ENCODE measurements at regions not wholly inside any gene's neighbourhood (a gene's known extent, or its start where the extent isn't known, plus 50 kb on each side); places are given as distances from the start of the nearest gene placed in this dataset.

GRCh38 chr9:89929673-89930480, 325.1 kb downstream of the GADD45G start:
- Mint-ChIP-seq H3K4me3 (no peak overlapping the region), H3K4me1 (peaks cover 1% of the 10 kb centered on the region), H3K27ac (no peak overlapping the region), H3K27me3 (peaks cover 6% of the 10 kb centered on the region), H3K9me3 (no peaks in the 10 kb centered on the region), H3K36me3 (ENCODE audit: low read depth) (no peaks in the 10 kb centered on the region)
- CTCF ChIA-PET = no interaction called here
- DNase-seq (no peak), ATAC-seq (ENCODE audit: low read depth) (no peak)
- POLR2A ChIA-PET = interaction anchor here (0.7 kb wide), 1 partner anchor 241 kb away, joined by 6 read pairs; no protein-coding TSS in a partner anchor
- intact Hi-C loops (cut with micrococcal nuclease) = no loop called here
- no peak for TF ChIP-seq CTCF (IDR thresholded peaks at IDR 0.05)

GRCh38 chr9:89933578-89933977, 328.8 kb downstream of the GADD45G start:
- Mint-ChIP-seq H3K9me3 (no peaks in the 10 kb centered on the region), H3K36me3 (ENCODE audit: low read depth) (no peaks in the 10 kb centered on the region), H3K27me3 (no peaks in the 10 kb centered on the region), H3K4me1 (peaks cover 1% of the 10 kb centered on the region), H3K27ac (no peak overlapping the region), H3K4me3 (no peak overlapping the region)
- ATAC-seq (ENCODE audit: low read depth) (no peak), DNase-seq (no peak)
- ChIA-PET POLR2A (no interaction called here), CTCF (no interaction called here)
- intact Hi-C loops (cut with micrococcal nuclease) = no loop called here
- no peak for TF ChIP-seq CTCF (IDR thresholded peaks at IDR 0.05)

GRCh38 chr9:89935115-89935514, 330.3 kb downstream of the GADD45G start:
- Mint-ChIP-seq H3K27ac (no peak overlapping the region), H3K9me3 (no peaks in the 10 kb centered on the region), H3K36me3 (ENCODE audit: low read depth) (no peaks in the 10 kb centered on the region), H3K27me3 (peaks cover 10% of the 10 kb centered on the region), H3K4me3 (no peak overlapping the region), H3K4me1 (peaks cover 1% of the 10 kb centered on the region)
- ATAC-seq (ENCODE audit: low read depth) (no peak), DNase-seq (no peak)
- TF ChIP-seq CTCF (IDR thresholded peaks at IDR 0.05) = no peak
- CTCF ChIA-PET = no interaction called here
- POLR2A ChIA-PET = no interaction called here
- intact Hi-C loops (cut with micrococcal nuclease) = no loop called here

- ChIA-PET CTCF (no interaction called here), POLR2A (no interaction called here)
- no peak for TF ChIP-seq CTCF (IDR thresholded peaks at IDR 0.05)
- Mint-ChIP-seq H3K27ac (no peak overlapping the region), H3K36me3 (ENCODE audit: low read depth) (no peaks in the 10 kb centered on the region), H3K9me3 (no peaks in the 10 kb centered on the region), H3K27me3 (peaks cover 10% of the 10 kb centered on the region), H3K4me1 (no peaks in the 10 kb centered on the region), H3K4me3 (no peak overlapping the region)
- ATAC-seq (ENCODE audit: low read depth) (no peak), DNase-seq (no peak)
- intact Hi-C loops (cut with micrococcal nuclease) = no loop called here
Observed at GRCh38 chr9:89935801-89936200, 331.0 kb downstream of the GADD45G start.

- CTCF ChIA-PET = no interaction called here
Observed at GRCh38 chr9:89937051-89937450, 332.2 kb downstream of the GADD45G start.

More at GRCh38 chr9:89937051-89937450, 332.2 kb downstream of the GADD45G start:
- no peaks in the 10 kb centered on the region for H3K36me3 Mint-ChIP-seq (ENCODE audit: low read depth)
- H3K9me3 Mint-ChIP-seq = no peaks in the 10 kb centered on the region
- no peak overlapping the region for H3K4me3 Mint-ChIP-seq
- TF ChIP-seq CTCF (IDR thresholded peaks at IDR 0.05) = no peak
- POLR2A ChIA-PET = no interaction called here
- intact Hi-C loops (cut with micrococcal nuclease) = no loop called here
- no peak overlapping the region for H3K27ac Mint-ChIP-seq
- H3K4me1 Mint-ChIP-seq = no peaks in the 10 kb centered on the region
- peaks cover 15% of the 10 kb centered on the region for H3K27me3 Mint-ChIP-seq
- DNase-seq (no peak), ATAC-seq (ENCODE audit: low read depth) (no peak)

Data from activated B cell treated with CpG ODN at 0.5 μM for 24 hours (primary cell).